Prostate gland (tissue), 2 donors: ENCODE measurements at regions not wholly inside any gene's neighbourhood (a gene's known extent, or its start where the extent isn't known, plus 50 kb on each side); places are given as distances from the start of the nearest gene placed in this dataset.
"Not testable (repeated sequence)": the region's sequence is repeated elsewhere in the genome, so short reads cannot be mapped to it uniquely, and the experiment has no call there.

Experiments
- DNase-seq: peaks from one replicate; pipeline ENCODE4 v3.0.0-alpha.2; 2019; ENCODE audit warnings: low spot score
- H3K27ac ChIP-seq, 2 donors: fragments of 200-600 bp; sonication (generic); 2 replicates each; pipeline ENCODE4 v1.5.1; 2017 to 2019
- H3K27me3 ChIP-seq: fragments of 200-600 bp; sonication (generic); replicated peaks from 2 replicates; pipeline ENCODE4 v1.5.1; 2019; ENCODE audit not compliant: insufficient read depth
- H3K36me3 ChIP-seq, 2 donors: fragments of 200-600 bp; sonication (generic); 1 replicate in 1 of 2; 2 replicates in 1 of 2; pipeline versions ENCODE4 v1.5.1 to v1.8.1; 2017 to 2019
- H3K4me1 ChIP-seq: fragments of 200-600 bp; sonication (generic); replicated peaks from 2 replicates; pipeline ENCODE4 v1.5.1; 2019
- H3K4me3 ChIP-seq, 2 donors: fragments of 200-600 bp; sonication (generic); 2 replicates each; pipeline ENCODE4 v1.5.1; 2017 to 2019
- H3K9me3 ChIP-seq: fragments of 200-600 bp; sonication (generic); 2 replicates; pipeline ENCODE4 v1.5.1; 2017
- CTCF ChIP-seq, 4 experiments: fragments of 200-600 bp in 2 of 4; fragments of 450-650 bp in 2 of 4; sonication (generic) in 2 of 4; IDR thresholded peaks; 1 replicate in 3 of 4; 2 replicates in 1 of 4; pipeline ENCODE4 v1.5.1; 2016 to 2019; ENCODE audit warnings: antibody characterized with exemption in 4 of 4, mild to moderate bottlenecking in 2 of 4, moderate library complexity in 2 of 4
- POLR2A ChIP-seq: fragments of 450-650 bp; IDR thresholded peaks from one replicate; pipeline ENCODE4 v1.6.1; 2016; ENCODE audit warnings: antibody characterized with exemption, mild to moderate bottlenecking
- POLR2AphosphoS5 ChIP-seq: sonication (generic); formaldehyde crosslinking; IDR thresholded peaks from one replicate; pipeline ENCODE4 v1.6.1; 2017; ENCODE audit warnings: antibody characterized with exemption
- WGBS: methylation state at CpG from one replicate; pipeline ENCODE4 v1.1.5; 2018; 5-methylcytosine and 5-hydroxymethylcytosine counted together
- intact Hi-C: fragments of 100-400 bp; cut with DNase I; formaldehyde crosslinking; loops from one replicate; pipeline ENCODE4 v1.14.2; 2022

- Histone ChIP-seq H3K27ac (no peak overlapping the region), H3K9me3 (no peaks in the 10 kb centered on the region), H3K27me3 (no peaks in the 10 kb centered on the region), H3K36me3 (no peaks in the 10 kb centered on the region), H3K4me1 (no peaks in the 10 kb centered on the region), H3K4me3 (no peak overlapping the region)
- DNase-seq = no peak
- intact Hi-C loops = no loop called here
- WGBS = 67% methylated on average over 2 of the region's 2 CpGs
- TF ChIP-seq CTCF (IDR thresholded peaks at IDR 0.05) (no peak), POLR2A (no peak), POLR2AphosphoS5 (no peak)
These were observed 182.8 kb downstream of the UTRN start for GRCh38 chr6:144467921-144468320.

- no peaks in the 10 kb centered on the region for H3K27me3 ChIP-seq
- TF ChIP-seq POLR2AphosphoS5 (no peak), CTCF (IDR thresholded peaks at IDR 0.05) (no peak), POLR2A (no peak)
- H3K27ac ChIP-seq = no peak overlapping the region
- no peaks in the 10 kb centered on the region for H3K4me1 ChIP-seq
- no peak for DNase-seq
- H3K9me3 ChIP-seq = no peaks in the 10 kb centered on the region
- 70% methylated on average over 7 of the region's 7 CpGs for WGBS
- H3K36me3 ChIP-seq = no peaks in the 10 kb centered on the region
- intact Hi-C loops = no loop called here
- no peak overlapping the region for H3K4me3 ChIP-seq
These were observed 183.6 kb downstream of the UTRN start for GRCh38 chr6:144468709-144469108.

- TF ChIP-seq CTCF (IDR thresholded peaks at IDR 0.05) = no peak
- no peak for TF ChIP-seq POLR2A
- TF ChIP-seq POLR2AphosphoS5 = no peak
- H3K36me3 ChIP-seq = no peaks in the 10 kb centered on the region
These were observed 184.0 kb downstream of the UTRN start for GRCh38 chr6:144469144-144469575.

GRCh38 chr6:144470201-144470600 is 185.1 kb downstream of the UTRN start:
- WGBS = 97% methylated on average over 27 of the region's 27 CpGs
- DNase-seq, H3K4me1 ChIP-seq, H3K36me3 ChIP-seq, H3K27ac ChIP-seq, H3K27me3 ChIP-seq, intact Hi-C loops, H3K9me3 ChIP-seq, H3K4me3 ChIP-seq: not testable (repeated sequence)

More at GRCh38 chr6:144469144-144469575, 184.0 kb downstream of the UTRN start:
- intact Hi-C loops = no loop called here
- Histone ChIP-seq H3K27me3 (no peaks in the 10 kb centered on the region), H3K4me1 (no peaks in the 10 kb centered on the region), H3K4me3 (no peak overlapping the region), H3K27ac (no peak overlapping the region), H3K9me3 (no peaks in the 10 kb centered on the region)
- WGBS = 60% methylated on average over 1 of the region's 1 CpG
- no peak for DNase-seq

GRCh38 chr6:144471986-144472385 is 186.9 kb downstream of the UTRN start:
- no peaks in the 10 kb centered on the region for H3K4me1 ChIP-seq
- intact Hi-C loops = no loop called here

More at GRCh38 chr6:144471986-144472385, 186.9 kb downstream of the UTRN start:
- H3K27ac ChIP-seq = no peak overlapping the region
- TF ChIP-seq POLR2AphosphoS5 (no peak), POLR2A (no peak), CTCF (IDR thresholded peaks at IDR 0.05) (no peak)
- no peak for DNase-seq
- no peaks in the 10 kb centered on the region for H3K27me3 ChIP-seq
- H3K4me3 ChIP-seq = no peak overlapping the region
- WGBS = 62% methylated on average over 3 of the region's 3 CpGs
- H3K36me3 ChIP-seq = peaks cover 0 to 2% of the 10 kb centered on the region in 2 donors
- no peaks in the 10 kb centered on the region for H3K9me3 ChIP-seq
